Colon (tissue), 2 donors: ENCODE measurements at regions not wholly inside any gene's neighbourhood (a gene's known extent, or its start where the extent isn't known, plus 50 kb on each side); places are given as distances from the start of the nearest gene placed in this dataset.
"Not testable (repeated sequence)": the region's sequence is repeated elsewhere in the genome, so short reads cannot be mapped to it uniquely, and the experiment has no call there.

Experiments used
- FAIRE-seq: peaks from 2 replicates; lab custom pipeline; 2012; peaks lifted over from hg19 to GRCh38; lab: Jason Lieb, UNC
- donor health status: control.
- donor health status: control.

- FAIRE-seq = no peak
Measured at GRCh38 chr7:88614736-88615135, 144.8 kb upstream of the ZNF804B start.

- FAIRE-seq = no peak
Measured at GRCh38 chr7:88610942-88611341, 148.6 kb upstream of the ZNF804B start.

DNA sequence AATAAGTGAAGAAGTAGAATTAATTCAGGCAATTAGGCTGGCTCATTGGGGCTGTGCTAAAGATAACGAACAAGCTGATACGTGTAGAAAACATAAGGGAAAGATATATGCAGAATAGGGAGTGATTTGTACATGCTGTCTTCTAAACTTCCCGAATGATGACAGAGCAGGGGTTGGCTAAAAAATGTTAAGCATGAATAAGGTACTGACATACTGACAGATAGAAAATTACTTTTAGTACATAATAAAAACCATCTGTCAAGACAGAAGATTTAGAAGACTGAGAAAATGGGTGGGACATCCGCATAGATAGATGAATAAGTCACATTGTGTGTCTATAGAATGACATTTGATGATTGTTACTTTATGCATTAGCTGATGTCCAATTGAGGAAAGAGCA, 158.8 kb upstream of the ZNF804B start:
- no peak for FAIRE-seq

DNA sequence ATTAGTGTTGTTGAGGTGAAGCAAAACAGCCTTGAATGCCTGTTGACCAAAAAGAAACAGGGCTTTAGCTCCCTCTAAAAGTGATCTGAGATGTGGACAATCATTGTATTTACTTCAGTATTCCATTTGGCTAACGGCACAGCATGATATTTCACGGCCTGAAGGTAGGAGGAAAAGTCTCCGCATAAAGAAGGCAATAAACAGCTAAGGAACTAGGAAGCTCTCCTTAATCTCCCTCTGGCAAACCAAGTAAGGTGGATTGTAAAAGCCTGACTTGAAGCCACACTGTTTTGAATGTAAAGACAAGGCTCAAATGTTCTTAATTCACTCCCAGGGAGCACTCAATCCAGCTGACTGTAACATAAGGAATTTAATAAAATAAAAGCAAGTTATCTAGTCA, 160.0 kb upstream of the ZNF804B start:
- no peak for FAIRE-seq

DNA sequence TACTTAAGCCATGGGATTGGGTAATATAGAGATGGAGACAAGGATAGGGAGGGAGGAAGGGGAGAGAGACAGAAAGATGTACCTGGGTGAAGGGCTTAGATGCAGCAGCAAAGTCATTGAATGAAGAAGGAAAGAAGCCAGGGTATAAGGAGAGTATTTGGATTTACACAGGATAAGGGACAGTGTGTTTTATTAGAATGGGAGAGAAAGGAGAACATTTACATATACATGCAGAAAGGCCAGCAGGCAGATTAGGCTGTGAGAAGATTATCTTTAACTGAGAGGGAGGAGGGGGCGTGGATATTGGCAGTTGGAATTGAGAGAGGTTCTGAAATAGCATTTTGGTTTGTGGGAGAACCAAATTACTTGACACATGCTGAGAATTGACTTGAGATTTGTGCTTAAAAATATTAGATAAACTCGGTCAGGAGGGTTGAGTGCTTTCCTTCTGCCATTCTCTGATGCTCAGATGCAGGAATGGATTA, 161.5 kb upstream of the ZNF804B start:
- FAIRE-seq = no peak

DNA sequence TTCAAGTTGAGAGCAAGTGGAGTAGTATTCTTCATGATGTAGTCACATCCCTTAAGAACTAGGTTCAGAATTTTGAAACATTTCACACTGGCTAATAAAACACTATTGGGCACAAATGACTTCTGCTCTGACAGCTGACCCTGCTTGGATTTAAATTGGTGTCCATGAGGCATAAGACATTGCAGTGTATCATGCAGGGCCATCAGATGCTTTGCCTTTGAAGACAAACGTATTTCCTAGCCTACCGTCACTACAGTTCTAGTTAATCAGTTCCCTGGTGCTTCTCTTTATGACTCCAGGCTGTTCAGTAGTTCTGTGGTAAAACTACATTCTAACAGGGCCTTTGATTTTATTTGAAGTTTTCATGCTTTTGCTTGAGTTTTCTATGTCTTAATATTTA, 168.5 kb upstream of the ZNF804B start:
- no peak for FAIRE-seq

GRCh38 chr7:88589927-88590326, 169.6 kb upstream of the ZNF804B start:
- FAIRE-seq = no peak

- FAIRE-seq = no peak
Measured at GRCh38 chr7:88586890-88587289, 172.6 kb upstream of the ZNF804B start.

GRCh38 chr7:88586219-88586618, 173.3 kb upstream of the ZNF804B start:
- FAIRE-seq = no peak

DNA sequence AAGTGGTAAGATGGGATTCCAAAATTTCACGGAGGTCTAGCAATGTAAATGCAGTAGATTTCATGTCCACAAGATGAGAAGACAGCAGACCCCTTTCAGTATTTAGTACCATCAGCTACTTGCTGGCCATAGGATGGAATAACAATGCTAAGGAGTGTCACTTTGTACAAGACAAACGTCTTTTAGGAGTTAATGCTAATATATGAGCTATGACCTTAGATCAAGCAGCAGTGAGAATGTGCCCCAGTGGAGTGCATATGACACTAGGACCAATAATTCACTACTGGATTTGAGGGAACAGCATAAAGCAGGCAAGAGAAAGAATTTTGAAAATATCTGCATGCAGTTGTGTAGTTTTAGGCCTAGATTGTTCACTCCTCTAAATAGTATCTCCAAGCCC, 182.8 kb upstream of the ZNF804B start:
- no peak for FAIRE-seq

- no peak for FAIRE-seq
Measured at GRCh38 chr7:88566162-88566729, 193.3 kb upstream of the ZNF804B start.

DNA sequence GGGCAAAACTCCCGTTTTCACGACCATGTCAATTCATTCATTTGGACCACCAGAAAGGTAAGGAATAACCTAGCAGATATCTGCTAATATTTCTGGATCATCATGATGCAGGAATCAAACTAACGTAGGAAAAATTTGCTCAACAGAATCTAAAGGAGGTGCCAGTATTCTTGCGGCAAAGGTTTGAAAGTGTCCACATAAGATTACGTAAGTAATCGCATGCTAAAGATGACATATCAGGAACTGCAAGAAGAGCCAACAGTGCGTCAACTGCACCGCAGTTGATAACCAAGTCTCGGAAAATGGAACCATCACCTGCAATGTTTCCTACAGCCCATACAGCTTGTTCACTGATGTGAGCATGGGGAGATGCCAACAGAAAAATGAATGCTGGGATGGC, 194.1 kb upstream of the ZNF804B start:
- FAIRE-seq = no peak

DNA sequence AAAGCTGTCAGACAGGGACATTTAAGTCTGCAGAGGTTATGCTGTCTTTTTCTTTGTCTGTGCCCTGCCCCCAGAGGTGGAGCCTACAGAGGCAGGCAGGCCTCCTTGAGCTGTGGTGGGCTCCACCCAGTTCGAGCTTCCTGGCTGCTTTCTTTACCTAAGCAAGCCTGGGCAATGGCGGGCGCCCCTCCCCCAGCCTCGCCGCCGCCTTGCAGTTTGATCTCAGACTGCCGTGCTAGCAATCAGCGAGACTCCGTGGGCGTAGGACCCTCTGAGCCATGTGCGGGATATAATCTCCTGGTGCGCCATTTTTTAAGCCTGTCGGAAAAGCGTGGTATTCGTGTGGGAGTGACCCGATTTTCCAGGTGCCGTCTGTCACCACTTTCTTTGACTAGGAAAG, 203.1 kb upstream of the ZNF804B start:
- not testable (repeated sequence) for FAIRE-seq

- not testable (repeated sequence) for FAIRE-seq
Measured at GRCh38 chr7:88554847-88555246, 204.7 kb upstream of the ZNF804B start.

DNA sequence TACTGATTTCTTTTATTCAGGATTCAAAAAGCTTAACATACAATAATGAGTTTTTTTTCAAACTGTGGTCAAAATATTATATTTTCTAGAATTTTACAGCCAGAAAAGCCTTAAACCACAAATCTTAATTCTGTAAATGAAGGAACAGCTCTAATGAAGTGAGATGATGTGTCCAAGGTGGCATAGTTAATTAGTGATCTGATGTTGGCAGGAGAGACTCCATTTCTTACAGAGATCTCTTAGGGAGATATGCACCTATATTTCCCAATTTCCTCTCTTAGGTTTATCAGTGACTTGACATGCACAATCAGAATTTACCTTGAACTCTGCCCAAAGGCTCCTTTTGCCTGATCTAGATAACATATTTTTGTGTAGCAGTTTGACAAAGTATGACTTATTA, 211.1 kb upstream of the ZNF804B start:
- no peak for FAIRE-seq

GRCh38 chr7:88546808-88547207, 212.7 kb upstream of the ZNF804B start:
- no peak for FAIRE-seq

- FAIRE-seq = no peak
Measured at GRCh38 chr7:88545663-88546062, 213.8 kb upstream of the ZNF804B start.

GRCh38 chr7:88540012-88540411, 219.5 kb upstream of the ZNF804B start:
- no peak for FAIRE-seq

- no peak for FAIRE-seq
Measured at GRCh38 chr7:88539518-88539917, 220.0 kb upstream of the ZNF804B start.

DNA sequence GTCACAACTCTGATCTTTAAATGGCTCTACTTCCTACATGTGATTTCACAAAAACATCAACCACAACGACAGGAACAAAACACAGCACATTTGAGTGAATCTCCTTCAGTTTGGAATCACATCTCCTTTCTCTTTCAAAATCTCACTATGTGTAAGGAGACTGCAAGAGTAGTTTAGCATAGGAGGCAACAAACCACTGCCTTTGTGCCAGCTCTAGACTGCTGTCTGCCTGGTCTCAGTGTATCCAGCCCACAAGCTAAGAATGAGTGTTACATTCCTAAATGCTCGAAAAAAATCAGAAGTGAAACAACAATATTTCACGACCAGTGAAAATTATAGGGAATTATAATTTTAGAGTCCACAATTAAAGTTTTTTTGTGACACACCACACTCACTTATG, 217.0 kb upstream of the STEAP4 start:
- FAIRE-seq = no peak

GRCh38 chr7:88522771-88523293, 216.1 kb upstream of the STEAP4 start:
- no peak for FAIRE-seq

- no peak for FAIRE-seq
Measured at GRCh38 chr7:88516429-88516828, 209.7 kb upstream of the STEAP4 start.

GRCh38 chr7:88515301-88515700, 208.6 kb upstream of the STEAP4 start:
- FAIRE-seq = no peak

GRCh38 chr7:88509341-88509740, 202.6 kb upstream of the STEAP4 start:
- FAIRE-seq = no peak

DNA sequence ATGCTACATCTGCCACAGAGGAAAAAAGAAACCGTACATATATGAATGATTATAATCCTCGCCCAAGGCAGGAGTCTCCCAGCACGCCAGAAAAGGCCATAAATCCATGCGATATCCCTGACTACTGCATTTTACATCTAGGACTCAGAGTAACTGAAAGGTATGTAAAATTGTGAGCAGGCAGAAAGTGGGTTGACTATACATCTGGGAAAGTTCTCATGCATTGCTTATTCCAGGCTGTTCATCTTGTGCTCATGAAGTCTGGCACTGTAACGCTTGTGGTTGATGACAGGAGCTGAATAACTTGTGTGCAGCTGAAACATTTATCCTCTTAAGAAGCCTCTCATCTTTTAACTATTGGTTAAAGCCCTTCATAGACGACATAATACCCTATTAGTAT, 193.4 kb upstream of the STEAP4 start:
- FAIRE-seq = no peak
